Neuronal stem cell (in vitro differentiated cells): ENCODE measurements at regions not wholly inside any gene's neighbourhood (a gene's known extent, or its start where the extent isn't known, plus 50 kb on each side); places are given as distances from the start of the nearest gene placed in this dataset.

Experiments used
- DNase-seq: peaks from one replicate; pipeline ENCODE4 v3.0.0-alpha.2; 2013; ENCODE audit warnings: low spot score
- H2AFZ ChIP-seq: one replicate; pipeline ENCODE4 v1.6.1; 2013; ENCODE audit warnings: mild to moderate bottlenecking, low read length, inconsistent platforms
- H2AK5ac ChIP-seq: 2 replicates; pipeline ENCODE4 v1.6.1; 2013; ENCODE audit warnings: low read depth, mild to moderate bottlenecking, inconsistent platforms, low read length, moderate library complexity, mixed read lengths
- H2BK120ac ChIP-seq: 2 replicates; pipeline ENCODE4 v1.6.1; 2013; ENCODE audit warnings: low read depth, mild to moderate bottlenecking, inconsistent platforms, low read length, moderate library complexity, mixed read lengths
- H2BK12ac ChIP-seq: one replicate; pipeline ENCODE4 v1.6.1; 2013; ENCODE audit warnings: low read length, inconsistent platforms
- H2BK15ac ChIP-seq: 2 replicates; pipeline ENCODE4 v1.6.1; 2013; ENCODE audit warnings: mild to moderate bottlenecking, low read length, inconsistent platforms, mixed read lengths
- H2BK5ac ChIP-seq: one replicate; pipeline ENCODE4 v1.6.1; 2013; ENCODE audit warnings: inconsistent platforms, mild to moderate bottlenecking, low read length, moderate library complexity
- H3K14ac ChIP-seq: one replicate; pipeline ENCODE4 v1.6.1; 2013; ENCODE audit warnings: low read length, inconsistent platforms
- H3K18ac ChIP-seq: 2 replicates; pipeline ENCODE4 v1.6.1; 2013; ENCODE audit warnings: low read length, inconsistent platforms
- H3K23ac ChIP-seq: 2 replicates; pipeline ENCODE4 v1.6.1; 2013; ENCODE audit warnings: low read depth, mild to moderate bottlenecking, mixed read lengths, low read length, inconsistent platforms; ENCODE audit not compliant: poor library complexity
- H3K27ac ChIP-seq: replicated peaks from 3 replicates; pipeline ENCODE4 v1.5.1; 2013; ENCODE audit warnings: low read length, inconsistent platforms
- H3K27me3 ChIP-seq, 3 experiments: 2 replicates each; pipeline ENCODE4 v1.6.1; 2013; ENCODE audit warnings: low read length in 3 of 3, mild to moderate bottlenecking in 2 of 3, inconsistent platforms in 1 of 3, low read depth in 1 of 3, mixed read lengths in 1 of 3, moderate library complexity in 1 of 3; ENCODE audit not compliant: control insufficient read depth in 3 of 3, insufficient read depth in 3 of 3
- H3K36me3 ChIP-seq, 2 donors: replicated peaks in 1 of 2; 2 replicates each; pipeline ENCODE4 v1.6.1; 2013; ENCODE audit warnings: low read length in 2 of 2; ENCODE audit not compliant: control insufficient read depth in 2 of 2, insufficient read depth in 2 of 2
- H3K4ac ChIP-seq: 2 replicates; pipeline ENCODE4 v1.6.1; 2013; ENCODE audit warnings: inconsistent platforms, mild to moderate bottlenecking, low read length, moderate library complexity
- H3K4me1 ChIP-seq, 2 donors: 1 replicate in 1 of 2; 2 replicates in 1 of 2; pipeline ENCODE4 v1.6.1; 2013; ENCODE audit warnings: low read length in 2 of 2, low read depth in 1 of 2; ENCODE audit not compliant: control insufficient read depth in 2 of 2, insufficient read depth in 1 of 2
- H3K4me2 ChIP-seq: one replicate; pipeline ENCODE4 v1.6.1; 2013; ENCODE audit warnings: mild to moderate bottlenecking, low read length, inconsistent platforms; ENCODE audit not compliant: insufficient read depth, poor library complexity, severe bottlenecking
- H3K4me3 ChIP-seq, 2 donors: 2 replicates each; pipeline ENCODE4 v1.5.1; 2013; ENCODE audit warnings: low read length in 2 of 2, mild to moderate bottlenecking in 2 of 2, inconsistent platforms in 1 of 2, moderate library complexity in 1 of 2
- H3K79me1 ChIP-seq: one replicate; pipeline ENCODE4 v1.6.1; 2013; ENCODE audit warnings: low read depth, mild to moderate bottlenecking, inconsistent platforms, low read length, moderate library complexity
- H3K9ac ChIP-seq: one replicate; pipeline ENCODE4 v1.6.1; 2013; ENCODE audit warnings: mild to moderate bottlenecking, low read depth, low read length, inconsistent platforms; ENCODE audit not compliant: poor library complexity
- H3K9me3 ChIP-seq, 2 donors: replicated peaks in 1 of 2; 2 replicates each; pipeline versions ENCODE3 to v1.6.1; 2013; ENCODE audit warnings: low read length in 2 of 2, mild to moderate bottlenecking in 2 of 2, inconsistent platforms in 1 of 2, low read depth in 1 of 2, mixed read lengths in 1 of 2, moderate library complexity in 1 of 2; ENCODE audit not compliant: control insufficient read depth in 2 of 2, insufficient read depth in 1 of 2
- H4K8ac ChIP-seq: one replicate; pipeline ENCODE4 v1.6.1; 2013; ENCODE audit warnings: low read depth, mild to moderate bottlenecking, inconsistent platforms, low read length, moderate library complexity
- H4K91ac ChIP-seq: one replicate; pipeline ENCODE4 v1.6.1; 2013; ENCODE audit warnings: low read length, low read depth, mild to moderate bottlenecking, inconsistent platforms; ENCODE audit not compliant: poor library complexity
- WGBS, 2 donors: extraction: QIAGEN DNeasy Blood & Tissue Kit; methylation state at CpG; one replicate each; pipeline ENCODE4 v1.1.7; 2013; ENCODE audit warnings: missing lambda C conversion rate in 2 of 2, mixed read lengths in 1 of 2; ENCODE audit not compliant: insufficient read length in 2 of 2, insufficient replicate concordance in 1 of 2; ENCODE audit errors: extremely low coverage in 2 of 2; 5-methylcytosine and 5-hydroxymethylcytosine counted together

GRCh38 chr7:131767591-131767990, 211.2 kb upstream of the PODXL start:
- Histone ChIP-seq H3K79me1 (no peaks in the 10 kb centered on the region), H3K27me3 (peaks cover 0 to 2% (median 0%) of the 10 kb centered on the region in 3 experiments), H3K4me3 (peak overlapping the region in 1 of 2 donors; percentile 53), H3K27ac (no peak overlapping the region), H2AFZ (no peak overlapping the region), H2BK15ac (no peak overlapping the region), H2AK5ac (no peak overlapping the region), H3K9ac (no peak overlapping the region), H3K36me3 (no peaks in the 10 kb centered on the region), H3K14ac (no peak overlapping the region), H2BK5ac (no peak overlapping the region), H3K9me3 (no peaks in the 10 kb centered on the region), H3K4me2 (no peak overlapping the region), H4K8ac (no peak overlapping the region), H3K23ac (no peak overlapping the region), H4K91ac (no peak overlapping the region), H2BK120ac (no peak overlapping the region), H3K4me1 (no peaks in the 10 kb centered on the region), H2BK12ac (no peak overlapping the region), H3K4ac (no peak overlapping the region), H3K18ac (peak overlapping the region; percentile 24)
- no peak for DNase-seq
- no CpG with 5 or more reads among the region's 5 CpGs for WGBS, 2 donors

GRCh38 chr7:131765575-131765974, 209.1 kb upstream of the PODXL start:
- no peak overlapping the region for H4K91ac ChIP-seq
- no peak overlapping the region for H3K9ac ChIP-seq
- H2BK5ac ChIP-seq = no peak overlapping the region
- no peak overlapping the region for H3K14ac ChIP-seq
- no peaks in the 10 kb centered on the region for H3K9me3 ChIP-seq
- no peaks in the 10 kb centered on the region for H3K4me1 ChIP-seq
- no peak for DNase-seq
- H3K4me2 ChIP-seq = no peak overlapping the region
- no peak overlapping the region for H3K23ac ChIP-seq
- H4K8ac ChIP-seq = no peak overlapping the region
- H2BK120ac ChIP-seq = no peak overlapping the region
- H3K4ac ChIP-seq = no peak overlapping the region
- peaks cover 0 to 2% (median 0%) of the 10 kb centered on the region in 3 experiments for H3K27me3 ChIP-seq
- no peaks in the 10 kb centered on the region for H3K36me3 ChIP-seq
- no peak overlapping the region for H3K4me3 ChIP-seq
- H2BK12ac ChIP-seq = no peak overlapping the region
- H2AK5ac ChIP-seq = no peak overlapping the region
- H3K18ac ChIP-seq = no peak overlapping the region
- WGBS, 2 donors = no CpG with 5 or more reads among the region's 2 CpGs
- H3K27ac ChIP-seq = no peak overlapping the region
- no peaks in the 10 kb centered on the region for H3K79me1 ChIP-seq
- H2AFZ ChIP-seq = no peak overlapping the region
- no peak overlapping the region for H2BK15ac ChIP-seq

GRCh38 chr7:131764143-131764775, 207.8 kb upstream of the PODXL start:
- DNase-seq = no peak
- no peak overlapping the region for H3K4me3 ChIP-seq
- H3K27me3 ChIP-seq = peaks cover 0 to 2% (median 0%) of the 10 kb centered on the region in 3 experiments
- no CpG with 5 or more reads among the region's 13 CpGs for WGBS, 2 donors
- no peak overlapping the region for H2BK120ac ChIP-seq
- H2AFZ ChIP-seq = no peak overlapping the region
- H3K23ac ChIP-seq = peak overlapping the region; percentile 5
- no peak overlapping the region for H3K4me2 ChIP-seq
- no peak overlapping the region for H3K27ac ChIP-seq
- H3K9me3 ChIP-seq = no peaks in the 10 kb centered on the region
- H3K79me1 ChIP-seq = no peaks in the 10 kb centered on the region
- no peaks in the 10 kb centered on the region for H3K36me3 ChIP-seq
- H2BK12ac ChIP-seq = no peak overlapping the region
- no peak overlapping the region for H3K18ac ChIP-seq
- no peak overlapping the region for H3K4ac ChIP-seq
- H3K14ac ChIP-seq = no peak overlapping the region
- no peaks in the 10 kb centered on the region for H3K4me1 ChIP-seq
- H2AK5ac ChIP-seq = peak overlapping the region; percentile 54
- H2BK15ac ChIP-seq = no peak overlapping the region
- no peak overlapping the region for H3K9ac ChIP-seq
- H4K8ac ChIP-seq = no peak overlapping the region
- no peak overlapping the region for H2BK5ac ChIP-seq
- H4K91ac ChIP-seq = no peak overlapping the region

- WGBS, 2 donors = no CpG with 5 or more reads among the region's 2 CpGs
- Histone ChIP-seq H3K4me2 (no peak overlapping the region), H3K27me3 (no peaks in the 10 kb centered on the region), H3K36me3 (no peaks in the 10 kb centered on the region), H3K18ac (no peak overlapping the region), H3K9ac (no peak overlapping the region), H3K23ac (no peak overlapping the region), H2AK5ac (no peak overlapping the region), H3K79me1 (no peaks in the 10 kb centered on the region), H2BK120ac (no peak overlapping the region), H2BK15ac (no peak overlapping the region), H3K4me1 (no peaks in the 10 kb centered on the region), H2BK12ac (no peak overlapping the region), H3K27ac (no peak overlapping the region), H3K4me3 (no peak overlapping the region), H4K8ac (no peak overlapping the region), H2BK5ac (no peak overlapping the region), H3K14ac (no peak overlapping the region), H2AFZ (no peak overlapping the region), H3K9me3 (no peaks in the 10 kb centered on the region), H4K91ac (no peak overlapping the region), H3K4ac (no peak overlapping the region)
- no peak for DNase-seq
Observed at GRCh38 chr7:131762753-131763152, 206.3 kb upstream of the PODXL start.
